NAMALWA (cell line): ENCODE measurements at regions not wholly inside any gene's neighbourhood (a gene's known extent, or its start where the extent isn't known, plus 50 kb on each side); places are given as distances from the start of the nearest gene placed in this dataset.
"Not testable (repeated sequence)": the region's sequence is repeated elsewhere in the genome, so short reads cannot be mapped to it uniquely, and the experiment has no call there.

Experiments used
- DNase-seq: peaks from one replicate; pipeline ENCODE4 v3.0.0-alpha.2; 2015; ENCODE audit warnings: low spot score

- no peak for DNase-seq
Observed at GRCh38 chr11:134512571-134513538, 100.8 kb upstream of the B3GAT1 start.

GRCh38 chr11:134512061-134512460, 100.0 kb upstream of the B3GAT1 start:
- DNase-seq, result no peak

- no peak for DNase-seq
Observed at GRCh38 chr11:134511255-134511654, 99.2 kb upstream of the B3GAT1 start.

- DNase-seq, result no peak
Observed at GRCh38 chr11:134510233-134511040, 98.4 kb upstream of the B3GAT1 start.

- no peak for DNase-seq
Observed at GRCh38 chr11:134509381-134510232, 97.6 kb upstream of the B3GAT1 start.

- no peak for DNase-seq
Observed at GRCh38 chr11:134508219-134508990, 96.4 kb upstream of the B3GAT1 start.

- no peak for DNase-seq
Observed at GRCh38 chr11:134506046-134506445, 94.0 kb upstream of the B3GAT1 start.

GRCh38 chr11:134505125-134505524, 93.1 kb upstream of the B3GAT1 start:
- no peak for DNase-seq

GRCh38 chr11:134504146-134504905, 92.3 kb upstream of the B3GAT1 start:
- no peak for DNase-seq

- no peak for DNase-seq
Observed at GRCh38 chr11:134503596-134503995, 91.6 kb upstream of the B3GAT1 start.

GRCh38 chr11:134503100-134503499, 91.1 kb upstream of the B3GAT1 start:
- no peak for DNase-seq

- DNase-seq, result no peak
Observed at GRCh38 chr11:134502153-134502550, 90.1 kb upstream of the B3GAT1 start.

- no peak for DNase-seq
Observed at GRCh38 chr11:134501406-134502152, 89.5 kb upstream of the B3GAT1 start.

GRCh38 chr11:134500621-134501020, 88.6 kb upstream of the B3GAT1 start:
- DNase-seq, result no peak

- no peak for DNase-seq
Observed at GRCh38 chr11:134499990-134500389, 87.9 kb upstream of the B3GAT1 start.

GRCh38 chr11:134498326-134499139, 86.5 kb upstream of the B3GAT1 start:
- no peak for DNase-seq

GRCh38 chr11:134497586-134497985, 85.5 kb upstream of the B3GAT1 start:
- no peak for DNase-seq

- not testable (repeated sequence) for DNase-seq
Observed at GRCh38 chr11:134496058-134496457, 84.0 kb upstream of the B3GAT1 start.

- DNase-seq, result not testable (repeated sequence)
Observed at GRCh38 chr11:134494395-134494794, 82.4 kb upstream of the B3GAT1 start.
